Body of pancreas (tissue), 4 donors: ENCODE measurements at regions not wholly inside any gene's neighbourhood (a gene's known extent, or its start where the extent isn't known, plus 50 kb on each side); places are given as distances from the start of the nearest gene placed in this dataset.

Experiments
- ATAC-seq: fragments of 150-250 bp; one replicate; pipeline ENCODE4 v1.9.1; 2016
- DNase-seq, 4 donors: peaks; one replicate each; pipeline ENCODE4 v3.0.0-alpha.2; 2019
- H3K27ac ChIP-seq, 4 donors: fragments of 200-600 bp; sonication (generic); 1 replicate in 3 of 4; 2 replicates in 1 of 4; pipeline versions ENCODE4 v1.5.1 to v1.6.1; 2016 to 2019; ENCODE audit warnings: mild to moderate bottlenecking in 1 of 4, mixed read lengths in 1 of 4, moderate library complexity in 1 of 4
- H3K27me3 ChIP-seq, 2 donors: fragments of 200-600 bp; sonication (generic); one replicate each; pipeline ENCODE4 v1.6.0; 2016; ENCODE audit warnings: mild to moderate bottlenecking in 1 of 2
- H3K36me3 ChIP-seq, 2 donors: fragments of 200-600 bp; sonication (generic); replicated peaks in 1 of 2; 2 replicates each; pipeline ENCODE4 v1.5.1; 2016; ENCODE audit warnings: low read depth in 2 of 2; ENCODE audit not compliant: insufficient read depth in 1 of 2
- H3K4me1 ChIP-seq: fragments of 200-600 bp; sonication (generic); one replicate; pipeline ENCODE4 v1.6.0; 2016
- H3K4me3 ChIP-seq, 2 donors: fragments of 200-600 bp; sonication (generic); 1 replicate in 1 of 2; 2 replicates in 1 of 2; pipeline ENCODE4 v1.5.1; 2016 to 2019
- H3K9me3 ChIP-seq, 3 donors: fragments of 200-600 bp; sonication (generic); 1 replicate in 2 of 3; 2 replicates in 1 of 3; pipeline ENCODE4 v1.5.1; 2016
- POLR2A ChIP-seq, 3 donors: fragments of 450-650 bp; IDR thresholded peaks; one replicate each; pipeline ENCODE4 v1.6.1; 2016; ENCODE audit warnings: antibody characterized with exemption in 3 of 3, mild to moderate bottlenecking in 2 of 3
- WGBS, 2 donors: methylation state at CpG; one replicate each; pipeline ENCODE4 v1.1.5; 2017; 5-methylcytosine and 5-hydroxymethylcytosine counted together
- intact Hi-C: fragments of 100-400 bp; cut with DNase I; formaldehyde crosslinking; loops from one replicate; pipeline ENCODE4 v1.15.1; 2023
- TF ChIP-seq, protein P1 (sequence below), 7 experiments: fragments of 450-650 bp in 4 of 7; fragments of 200-600 bp in 3 of 7; sonication (generic) in 3 of 7; IDR thresholded peaks; one replicate each; pipeline ENCODE4 v1.5.1; 2016 to 2019; ENCODE audit warnings: antibody characterized with exemption in 7 of 7

DNA sequence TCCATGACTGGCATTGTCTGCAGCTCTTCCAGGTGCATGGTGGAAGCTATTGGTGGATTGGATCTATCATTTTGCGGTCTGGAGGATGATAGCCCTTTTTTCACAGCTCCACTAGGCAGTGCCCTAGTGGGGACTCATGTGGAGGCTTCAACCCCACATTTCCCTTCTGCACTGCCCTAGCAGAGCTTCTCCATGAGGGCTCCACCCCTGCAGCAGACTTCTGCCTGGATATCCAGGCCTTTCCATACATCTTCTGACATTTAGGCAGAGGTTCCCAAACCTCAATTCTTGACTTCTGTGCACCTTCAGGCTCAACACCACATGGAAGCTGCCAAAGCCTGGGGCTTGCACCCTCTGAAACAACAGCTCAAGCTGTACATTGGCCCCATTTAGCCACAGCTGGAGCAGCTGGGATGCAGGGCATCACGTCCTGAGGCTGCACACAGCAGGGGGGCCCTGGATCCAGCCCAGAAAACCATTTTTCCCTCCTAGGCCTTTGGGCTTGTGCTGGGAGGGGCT, 800.2 kb upstream of the MIR17HG start:
- H3K9me3 ChIP-seq = peaks cover 0 to 7% (median 0%) of the 10 kb centered on the region in 3 donors
- WGBS, 2 donors = 67 to 78% methylated on average over 2 of the region's 2 CpGs
- no peak overlapping the region for H3K4me3 ChIP-seq
- no peak overlapping the region for H3K27ac ChIP-seq
- intact Hi-C loops = no loop called here
- TF ChIP-seq POLR2A (IDR thresholded peaks at IDR 0.05) = no peak
- TF ChIP-seq, protein P1, sequence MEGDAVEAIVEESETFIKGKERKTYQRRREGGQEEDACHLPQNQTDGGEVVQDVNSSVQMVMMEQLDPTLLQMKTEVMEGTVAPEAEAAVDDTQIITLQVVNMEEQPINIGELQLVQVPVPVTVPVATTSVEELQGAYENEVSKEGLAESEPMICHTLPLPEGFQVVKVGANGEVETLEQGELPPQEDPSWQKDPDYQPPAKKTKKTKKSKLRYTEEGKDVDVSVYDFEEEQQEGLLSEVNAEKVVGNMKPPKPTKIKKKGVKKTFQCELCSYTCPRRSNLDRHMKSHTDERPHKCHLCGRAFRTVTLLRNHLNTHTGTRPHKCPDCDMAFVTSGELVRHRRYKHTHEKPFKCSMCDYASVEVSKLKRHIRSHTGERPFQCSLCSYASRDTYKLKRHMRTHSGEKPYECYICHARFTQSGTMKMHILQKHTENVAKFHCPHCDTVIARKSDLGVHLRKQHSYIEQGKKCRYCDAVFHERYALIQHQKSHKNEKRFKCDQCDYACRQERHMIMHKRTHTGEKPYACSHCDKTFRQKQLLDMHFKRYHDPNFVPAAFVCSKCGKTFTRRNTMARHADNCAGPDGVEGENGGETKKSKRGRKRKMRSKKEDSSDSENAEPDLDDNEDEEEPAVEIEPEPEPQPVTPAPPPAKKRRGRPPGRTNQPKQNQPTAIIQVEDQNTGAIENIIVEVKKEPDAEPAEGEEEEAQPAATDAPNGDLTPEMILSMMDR (IDR thresholded peaks at IDR 0.05) = no peak
- H3K4me1 ChIP-seq = no peaks in the 10 kb centered on the region
- ATAC-seq (no peak), DNase-seq (no peak)
- H3K27me3 ChIP-seq = no peaks in the 10 kb centered on the region
- H3K36me3 ChIP-seq = no peaks in the 10 kb centered on the region

DNA sequence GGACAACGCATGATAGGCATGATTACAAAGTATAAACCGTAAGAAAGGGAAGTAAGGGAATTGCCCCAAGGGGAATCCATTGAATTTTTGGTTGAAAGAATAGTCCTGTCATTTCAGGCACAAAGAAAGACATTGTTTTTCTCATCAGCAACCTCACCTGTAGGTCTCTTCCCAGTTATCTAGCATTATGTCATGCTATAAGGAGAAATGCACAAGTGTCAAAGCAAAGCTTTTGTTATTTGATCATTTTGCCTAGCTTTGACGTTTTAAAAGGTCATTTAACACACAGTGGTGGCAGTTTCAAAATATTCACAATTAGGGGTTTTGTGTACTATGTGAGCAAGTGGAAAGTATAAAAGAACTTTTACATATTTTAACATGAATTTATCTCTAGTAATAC, 796.2 kb upstream of the MIR17HG start:
- TF ChIP-seq, protein P1 (IDR thresholded peaks at IDR 0.05) = no peak
- no peak for TF ChIP-seq POLR2A (IDR thresholded peaks at IDR 0.05)
- DNase-seq (no peak), ATAC-seq (no peak)
- Histone ChIP-seq H3K4me3 (no peak overlapping the region), H3K27me3 (no peaks in the 10 kb centered on the region), H3K36me3 (no peaks in the 10 kb centered on the region), H3K4me1 (no peaks in the 10 kb centered on the region), H3K27ac (no peak overlapping the region), H3K9me3 (peaks cover 0 to 7% (median 0%) of the 10 kb centered on the region in 3 donors)
- intact Hi-C loops = no loop called here
- 70 to 77% methylated on average over 3 of the region's 3 CpGs for WGBS, 2 donors

GRCh38 chr13:90552702-90553101, 794.8 kb upstream of the MIR17HG start:
- no peaks in the 10 kb centered on the region for H3K27me3 ChIP-seq
- ATAC-seq = no peak
- intact Hi-C loops = no loop called here
- 10 to 17% methylated on average over 2 of the region's 2 CpGs for WGBS, 2 donors
- TF ChIP-seq POLR2A (IDR thresholded peaks at IDR 0.05) = no peak
- TF ChIP-seq, protein P1 (IDR thresholded peaks at IDR 0.05) = no peak
- H3K4me3 ChIP-seq = no peak overlapping the region
- DNase-seq = no peak
- H3K4me1 ChIP-seq = no peaks in the 10 kb centered on the region
- no peak overlapping the region for H3K27ac ChIP-seq
- H3K36me3 ChIP-seq = no peaks in the 10 kb centered on the region
- no peaks in the 10 kb centered on the region for H3K9me3 ChIP-seq

GRCh38 chr13:90553159-90553558, 794.3 kb upstream of the MIR17HG start:
- TF ChIP-seq, protein P1 (IDR thresholded peaks at IDR 0.05) = no peak
- no peak for TF ChIP-seq POLR2A (IDR thresholded peaks at IDR 0.05)
- Histone ChIP-seq H3K36me3 (no peaks in the 10 kb centered on the region), H3K9me3 (no peaks in the 10 kb centered on the region), H3K27ac (no peak overlapping the region), H3K4me1 (no peaks in the 10 kb centered on the region), H3K4me3 (no peak overlapping the region), H3K27me3 (no peaks in the 10 kb centered on the region)
- intact Hi-C loops = no loop called here
- DNase-seq (no peak), ATAC-seq (no peak)
- 41 to 44% methylated on average over 3 of the region's 3 CpGs for WGBS, 2 donors

DNA sequence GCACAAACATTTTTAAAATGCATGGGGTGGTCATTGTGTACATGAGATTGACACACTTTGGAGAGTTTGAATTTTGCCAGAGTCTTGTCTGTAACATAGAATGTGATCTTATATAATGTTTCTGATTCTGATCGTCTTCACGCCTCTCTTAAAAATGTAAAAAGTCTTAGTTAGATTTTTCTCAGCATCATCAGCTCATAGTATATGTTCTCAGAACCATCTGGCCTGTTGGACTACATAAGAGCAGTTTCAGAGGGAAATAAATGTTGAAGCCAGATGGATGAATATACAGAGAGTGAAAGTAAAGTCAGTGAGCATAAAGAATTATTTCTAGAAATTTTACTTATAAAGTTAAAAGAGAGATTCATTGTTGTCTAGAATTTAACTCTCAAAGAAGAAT, 789.9 kb upstream of the MIR17HG start:
- H3K4me1 ChIP-seq = no peaks in the 10 kb centered on the region
- TF ChIP-seq, protein P1 (IDR thresholded peaks at IDR 0.05) = no peak
- no peak for TF ChIP-seq POLR2A (IDR thresholded peaks at IDR 0.05)
- H3K27ac ChIP-seq = no peak overlapping the region
- no peak overlapping the region for H3K4me3 ChIP-seq
- DNase-seq (no peak), ATAC-seq (no peak)
- WGBS, 2 donors = 87 to 91% methylated on average over 2 of the region's 2 CpGs
- H3K9me3 ChIP-seq = no peaks in the 10 kb centered on the region
- intact Hi-C loops = no loop called here
- H3K36me3 ChIP-seq = no peaks in the 10 kb centered on the region
- no peaks in the 10 kb centered on the region for H3K27me3 ChIP-seq
